ENCODE measurements at regions not wholly inside any gene's neighbourhood (a gene's known extent, or its start where the extent isn't known, plus 50 kb on each side); places are given as distances from the start of the nearest gene placed in this dataset.

DNA sequence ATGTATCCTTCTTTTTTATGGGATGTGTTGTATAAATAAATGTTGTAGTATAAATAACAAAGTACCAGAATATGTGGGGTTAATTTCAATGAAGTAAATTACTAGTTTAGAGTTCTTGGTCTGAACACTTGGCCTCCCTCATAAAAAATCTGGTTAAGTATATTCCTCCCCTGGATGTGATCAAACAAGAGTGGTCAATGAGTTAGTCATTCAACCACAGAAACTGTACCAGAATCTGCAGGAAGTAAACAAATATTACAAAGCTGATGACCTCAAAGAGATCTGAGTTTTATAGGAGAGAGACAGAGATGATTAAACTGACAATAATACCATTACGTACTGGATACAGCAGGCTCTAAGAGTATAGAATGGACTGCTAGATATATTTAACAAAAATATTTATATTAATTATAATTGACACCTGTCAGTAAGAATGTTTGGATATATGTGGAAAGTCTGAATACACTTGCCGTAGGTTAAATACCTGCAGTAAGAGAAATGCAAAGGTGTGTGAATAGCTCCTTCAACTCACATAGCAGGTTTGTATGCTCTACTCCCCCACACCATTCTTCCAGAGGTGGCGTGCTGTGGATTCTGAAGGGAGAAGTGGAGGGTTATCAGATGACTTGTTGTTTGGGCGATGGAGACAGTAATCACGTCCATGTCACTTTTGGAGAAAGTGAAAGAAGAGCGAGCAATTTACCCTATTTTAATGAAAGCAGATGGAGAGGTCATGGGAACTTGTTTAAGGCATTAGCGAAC is 108.3 kb upstream of the LRATD1 start:
- no peak for DNase-seq
- no peak overlapping the region for H3K27ac ChIP-seq (ENCODE audit: low read length)
- ATAC-seq: no peak
- Mint-ChIP-seq H3K27me3 (ENCODE audit: low read depth in 2 of 2) (no peaks in the 10 kb centered on the region), H3K4me3 (no peak overlapping the region), H3K27ac (no peak overlapping the region), H3K9me3 (peaks cover 15 to 23% of the 10 kb centered on the region in 2 donors), H3K36me3 (no peaks in the 10 kb centered on the region), H3K4me1 (no peaks in the 10 kb centered on the region)
- WGBS (ENCODE audit: insufficient coverage): 87% methylated on average over 4 of the region's 7 CpGs
- H3K9me3 ChIP-seq (ENCODE audit: control insufficient read depth, insufficient read depth, low read length): no peaks in the 10 kb centered on the region
- no peak overlapping the region for H3K4me3 ChIP-seq (ENCODE audit: low read length)
- no peaks in the 10 kb centered on the region for H3K4me1 ChIP-seq (ENCODE audit: control insufficient read depth, insufficient read depth, low read length)
- H3K36me3 ChIP-seq (ENCODE audit: control insufficient read depth, insufficient read depth, low read length): no peaks in the 10 kb centered on the region
- TF ChIP-seq, protein P1, sequence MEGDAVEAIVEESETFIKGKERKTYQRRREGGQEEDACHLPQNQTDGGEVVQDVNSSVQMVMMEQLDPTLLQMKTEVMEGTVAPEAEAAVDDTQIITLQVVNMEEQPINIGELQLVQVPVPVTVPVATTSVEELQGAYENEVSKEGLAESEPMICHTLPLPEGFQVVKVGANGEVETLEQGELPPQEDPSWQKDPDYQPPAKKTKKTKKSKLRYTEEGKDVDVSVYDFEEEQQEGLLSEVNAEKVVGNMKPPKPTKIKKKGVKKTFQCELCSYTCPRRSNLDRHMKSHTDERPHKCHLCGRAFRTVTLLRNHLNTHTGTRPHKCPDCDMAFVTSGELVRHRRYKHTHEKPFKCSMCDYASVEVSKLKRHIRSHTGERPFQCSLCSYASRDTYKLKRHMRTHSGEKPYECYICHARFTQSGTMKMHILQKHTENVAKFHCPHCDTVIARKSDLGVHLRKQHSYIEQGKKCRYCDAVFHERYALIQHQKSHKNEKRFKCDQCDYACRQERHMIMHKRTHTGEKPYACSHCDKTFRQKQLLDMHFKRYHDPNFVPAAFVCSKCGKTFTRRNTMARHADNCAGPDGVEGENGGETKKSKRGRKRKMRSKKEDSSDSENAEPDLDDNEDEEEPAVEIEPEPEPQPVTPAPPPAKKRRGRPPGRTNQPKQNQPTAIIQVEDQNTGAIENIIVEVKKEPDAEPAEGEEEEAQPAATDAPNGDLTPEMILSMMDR (IDR thresholded peaks at IDR 0.05): no peak
- no peaks in the 10 kb centered on the region for H3K27me3 ChIP-seq (ENCODE audit: control insufficient read depth, insufficient read depth, low read length)
- intact Hi-C loops (cut with micrococcal nuclease): no loop called here

DNA sequence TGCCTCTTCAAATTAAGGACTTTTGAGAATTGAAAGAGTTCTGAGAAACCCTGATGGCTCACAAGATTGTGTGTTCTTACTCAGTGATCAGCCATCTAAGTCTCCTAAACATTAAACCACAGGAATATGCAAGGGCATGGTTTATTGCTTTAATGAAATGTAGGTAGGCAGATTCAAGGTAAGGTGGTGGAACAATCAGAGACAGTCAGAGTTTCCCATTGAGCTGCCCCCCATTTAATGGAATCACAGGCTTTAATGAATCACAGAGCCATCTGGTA is 107.8 kb upstream of the LRATD1 start:
- H3K4me1 Mint-ChIP-seq: no peaks in the 10 kb centered on the region
- Histone ChIP-seq H3K9me3 (ENCODE audit: control insufficient read depth, insufficient read depth, low read length) (no peaks in the 10 kb centered on the region), H3K27ac (ENCODE audit: low read length) (no peak overlapping the region), H3K4me1 (ENCODE audit: control insufficient read depth, insufficient read depth, low read length) (no peaks in the 10 kb centered on the region), H3K27me3 (ENCODE audit: control insufficient read depth, insufficient read depth, low read length) (no peaks in the 10 kb centered on the region), H3K4me3 (ENCODE audit: low read length) (no peak overlapping the region), H3K36me3 (ENCODE audit: control insufficient read depth, insufficient read depth, low read length) (no peaks in the 10 kb centered on the region)
- TF ChIP-seq, protein P1 (IDR thresholded peaks at IDR 0.05): no peak
- peaks cover 15 to 21% of the 10 kb centered on the region in 2 donors for H3K9me3 Mint-ChIP-seq
- DNase-seq (no peak), ATAC-seq (no peak)
- intact Hi-C loops (cut with micrococcal nuclease): no loop called here
- no peak overlapping the region for H3K4me3 Mint-ChIP-seq
- no peak overlapping the region for H3K27ac Mint-ChIP-seq
- H3K36me3 Mint-ChIP-seq: no peaks in the 10 kb centered on the region
- no peaks in the 10 kb centered on the region for H3K27me3 Mint-ChIP-seq (ENCODE audit: low read depth in 2 of 2)

DNA sequence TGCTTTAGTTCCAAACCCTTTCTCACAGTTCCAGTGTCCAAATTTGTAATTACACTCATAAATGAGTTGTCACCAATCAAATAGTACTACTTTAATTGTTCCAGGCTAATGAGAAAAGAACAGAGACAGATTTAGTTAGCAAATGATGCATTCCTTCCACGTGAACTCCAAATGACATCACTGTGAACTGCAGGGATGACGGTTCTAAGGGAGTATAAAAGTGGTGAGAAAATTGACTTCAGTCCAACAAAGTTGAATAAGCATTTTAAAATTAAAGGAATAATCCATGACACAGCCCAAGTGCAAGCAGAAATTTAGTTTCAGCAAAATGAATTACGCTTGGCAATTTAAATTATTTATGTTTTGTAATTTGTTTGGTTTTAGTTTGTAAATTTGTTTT is 102.0 kb upstream of the LRATD1 start:
- no peaks in the 10 kb centered on the region for H3K9me3 ChIP-seq (ENCODE audit: control insufficient read depth, insufficient read depth, low read length)
- H3K4me3 Mint-ChIP-seq: no peak overlapping the region
- DNase-seq (no peak), ATAC-seq (no peak)
- TF ChIP-seq, protein P1 (IDR thresholded peaks at IDR 0.05): no peak
- intact Hi-C loops (cut with micrococcal nuclease): no loop called here
- H3K4me3 ChIP-seq (ENCODE audit: low read length): no peak overlapping the region
- no peaks in the 10 kb centered on the region for H3K36me3 ChIP-seq (ENCODE audit: control insufficient read depth, insufficient read depth, low read length)
- no peak overlapping the region for H3K27ac ChIP-seq (ENCODE audit: low read length)
- H3K36me3 Mint-ChIP-seq: no peaks in the 10 kb centered on the region
- no peaks in the 10 kb centered on the region for H3K4me1 ChIP-seq (ENCODE audit: control insufficient read depth, insufficient read depth, low read length)
- no peaks in the 10 kb centered on the region for H3K4me1 Mint-ChIP-seq
- 82% methylated on average over 3 of the region's 3 CpGs for WGBS (ENCODE audit: insufficient coverage)
- no peaks in the 10 kb centered on the region for H3K27me3 ChIP-seq (ENCODE audit: control insufficient read depth, insufficient read depth, low read length)
- H3K9me3 Mint-ChIP-seq: peaks cover 8 to 9% of the 10 kb centered on the region in 2 donors
- H3K27ac Mint-ChIP-seq: no peak overlapping the region
- H3K27me3 Mint-ChIP-seq (ENCODE audit: low read depth in 2 of 2): no peaks in the 10 kb centered on the region

DNA sequence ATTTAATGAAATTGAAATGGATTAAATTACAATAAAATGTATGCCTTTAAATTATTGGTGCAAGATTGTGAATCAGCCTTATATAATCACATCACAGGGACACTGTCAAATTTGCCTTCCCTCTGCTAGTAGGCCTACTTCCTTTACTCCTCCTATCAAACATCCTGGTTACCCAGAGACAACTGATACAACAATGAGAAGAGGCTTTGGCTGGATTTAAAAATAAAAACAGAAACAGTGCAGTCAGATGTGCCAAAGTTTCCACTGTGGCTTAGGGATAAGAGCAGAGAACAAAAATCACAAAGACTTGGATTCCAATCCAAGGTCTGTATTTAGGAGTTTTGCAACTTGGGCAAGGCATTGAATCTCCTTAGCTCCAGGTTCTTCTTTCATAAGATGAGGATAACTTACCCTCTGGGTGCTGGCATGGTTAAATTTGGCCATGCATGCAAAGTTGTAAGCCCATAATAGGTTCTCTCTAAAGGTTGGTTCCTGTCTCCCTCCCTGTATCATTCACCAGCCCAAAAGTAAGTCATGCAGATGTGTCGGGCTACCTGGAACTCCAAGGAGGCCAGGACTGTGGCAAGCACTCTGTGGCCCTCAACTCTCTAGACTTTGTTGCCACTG is 99.3 kb upstream of the LRATD1 start:
- no peak overlapping the region for H3K27ac Mint-ChIP-seq
- peaks cover 8% of the 10 kb centered on the region for H3K36me3 Mint-ChIP-seq

More for the DNA sequence above, 99.3 kb upstream of the LRATD1 start:
- Mint-ChIP-seq H3K9me3 (peaks cover 11 to 14% of the 10 kb centered on the region in 2 donors), H3K4me3 (no peak overlapping the region), H3K4me1 (no peaks in the 10 kb centered on the region), H3K27me3 (ENCODE audit: low read depth in 2 of 2) (no peaks in the 10 kb centered on the region)
- TF ChIP-seq, protein P1 (IDR thresholded peaks at IDR 0.05): no peak
- no peak for ATAC-seq
- Histone ChIP-seq H3K4me3 (ENCODE audit: low read length) (no peak overlapping the region), H3K9me3 (ENCODE audit: control insufficient read depth, insufficient read depth, low read length) (no peaks in the 10 kb centered on the region), H3K27me3 (ENCODE audit: control insufficient read depth, insufficient read depth, low read length) (no peaks in the 10 kb centered on the region), H3K27ac (ENCODE audit: low read length) (no peak overlapping the region), H3K4me1 (ENCODE audit: control insufficient read depth, insufficient read depth, low read length) (no peaks in the 10 kb centered on the region), H3K36me3 (ENCODE audit: control insufficient read depth, insufficient read depth, low read length) (no peaks in the 10 kb centered on the region)
- WGBS (ENCODE audit: insufficient coverage): 0% methylated on average over 1 of the region's 1 CpG
- no peak for DNase-seq
- intact Hi-C loops (cut with micrococcal nuclease): no loop called here

Measured in natural killer cell (primary cell).